Occipital lobe (tissue), 1 donor: ENCODE measurements at regions not wholly inside any gene's neighbourhood (a gene's known extent, or its start where the extent isn't known, plus 50 kb on each side); places are given as distances from the start of the nearest gene placed in this dataset.

Experiments used
- DNase-seq: peaks from one replicate; lab custom pipeline; 2025; lab: John Stamatoyannopoulos, UW

- no peak for DNase-seq
Observed at GRCh38 chr2:104687147-104687546, 166.8 kb upstream of the POU3F3 start.

GRCh38 chr2:104690255-104690984, 163.5 kb upstream of the POU3F3 start:
- no peak for DNase-seq

- no peak for DNase-seq
Observed at GRCh38 chr2:104698276-104698675, 155.6 kb upstream of the POU3F3 start.

GRCh38 chr2:104701411-104701911, 152.5 kb upstream of the POU3F3 start:
- DNase-seq: peak; percentile 45

- no peak for DNase-seq
Observed at GRCh38 chr2:104702031-104702850, 151.7 kb upstream of the POU3F3 start.

- DNase-seq: no peak
Observed at GRCh38 chr2:104703669-104704068, 150.2 kb upstream of the POU3F3 start.

GRCh38 chr2:104704496-104705245, 149.2 kb upstream of the POU3F3 start:
- DNase-seq: no peak

GRCh38 chr2:104707056-104707455, 146.9 kb upstream of the POU3F3 start:
- DNase-seq: no peak

- DNase-seq: no peak
Observed at GRCh38 chr2:104708967-104709366, 144.9 kb upstream of the POU3F3 start.

GRCh38 chr2:104716061-104716460, 137.9 kb upstream of the POU3F3 start:
- no peak for DNase-seq

GRCh38 chr2:104733226-104733943, 120.5 kb upstream of the POU3F3 start:
- DNase-seq: no peak

- DNase-seq: no peak
Observed at GRCh38 chr2:104734937-104735586, 118.9 kb upstream of the POU3F3 start.

GRCh38 chr2:104736026-104736425, 117.9 kb upstream of the POU3F3 start:
- no peak for DNase-seq

- DNase-seq: no peak
Observed at GRCh38 chr2:104741860-104742259, 112.1 kb upstream of the POU3F3 start.

- no peak for DNase-seq
Observed at GRCh38 chr2:104744537-104744936, 109.4 kb upstream of the POU3F3 start.

- DNase-seq: no peak
Observed at GRCh38 chr2:104745846-104746245, 108.1 kb upstream of the POU3F3 start.

- no peak for DNase-seq
Observed at GRCh38 chr2:104746299-104746698, 107.6 kb upstream of the POU3F3 start.

GRCh38 chr2:104746858-104747257, 107.1 kb upstream of the POU3F3 start:
- no peak for DNase-seq

GRCh38 chr2:104749856-104750460, 104.0 kb upstream of the POU3F3 start:
- no peak for DNase-seq

- DNase-seq: no peak
Observed at GRCh38 chr2:104752504-104752903, 101.4 kb upstream of the POU3F3 start.
